Common myeloid progenitor, CD34-positive (primary cell): ENCODE measurements at regions not wholly inside any gene's neighbourhood (a gene's known extent, or its start where the extent isn't known, plus 50 kb on each side); places are given as distances from the start of the nearest gene placed in this dataset.
"Not testable (repeated sequence)": the region's sequence is repeated elsewhere in the genome, so short reads cannot be mapped to it uniquely, and the experiment has no call there.

Source experiments
- CTCF ChIA-PET: fragments of 350-600 bp; sonication (Branson Sonifier 250); formaldehyde crosslinking; loops from one replicate; lab custom pipeline; 2021; ENCODE audit warnings: antibody characterized with exemption; lab: Charles Lee
- POLR2A ChIA-PET: fragments of 350-600 bp; sonication (Branson Sonifier 250); formaldehyde crosslinking; loops from one replicate; lab custom pipeline; 2021; ENCODE audit warnings: antibody characterized with exemption; lab: Charles Lee
- DNase-seq, 3 donors: peaks; one replicate each; pipeline versions ENCODE4 v3.0.0 to v3.0.0-alpha.2; 2013
- H3K27ac ChIP-seq, 2 experiments: 1 replicate in 1 of 2; 2 replicates in 1 of 2; pipeline ENCODE4 v1.7.0; 2013; ENCODE audit warnings: inconsistent platforms in 2 of 2, low read length in 2 of 2, mild to moderate bottlenecking in 2 of 2, low read depth in 1 of 2, moderate library complexity in 1 of 2; ENCODE audit not compliant: severe bottlenecking in 2 of 2, insufficient read depth in 1 of 2, poor library complexity in 1 of 2
- H3K27me3 ChIP-seq, 5 experiments: replicated peaks in 2 of 5; 1 replicate in 3 of 5; 2 replicates in 2 of 5; pipeline versions ENCODE4 v1.6.1 to v1.7.0; 2013; ENCODE audit warnings: low read length in 4 of 5, mild to moderate bottlenecking in 2 of 5, moderate library complexity in 2 of 5, inconsistent platforms in 1 of 5; ENCODE audit not compliant: insufficient read depth in 5 of 5, control insufficient read depth in 4 of 5
- H3K36me3 ChIP-seq, 4 experiments: 1 replicate in 2 of 4; 2 replicates in 2 of 4; pipeline versions ENCODE4 v1.6.1 to v1.7.0; 2013; ENCODE audit warnings: low read length in 3 of 4, control low read depth in 1 of 4, mild to moderate bottlenecking in 1 of 4; ENCODE audit not compliant: control insufficient read depth in 4 of 4, insufficient read depth in 4 of 4
- H3K4me1 ChIP-seq, 4 experiments: 1 replicate in 3 of 4; 2 replicates in 1 of 4; pipeline versions ENCODE4 v1.6.1 to v1.7.1; 2013; ENCODE audit warnings: low read length in 3 of 4, mild to moderate bottlenecking in 3 of 4, control low read depth in 1 of 4, inconsistent platforms in 1 of 4, moderate library complexity in 1 of 4; ENCODE audit not compliant: control insufficient read depth in 4 of 4, insufficient read depth in 4 of 4; ENCODE audit errors: control extremely low read depth in 1 of 4
- H3K4me3 ChIP-seq, 7 experiments: 1 replicate in 4 of 7; 2 replicates in 3 of 7; pipeline versions ENCODE4 v1.5.1 to v1.7.0; 2013; ENCODE audit warnings: mild to moderate bottlenecking in 7 of 7, low read length in 6 of 7, moderate library complexity in 6 of 7, inconsistent platforms in 2 of 7, low read depth in 2 of 7, control low read depth in 1 of 7; ENCODE audit not compliant: insufficient read depth in 4 of 7, control insufficient read depth in 1 of 7; ENCODE audit errors: extremely low read depth in 1 of 7
- H3K9me3 ChIP-seq, 5 experiments: 1 replicate in 4 of 5; 2 replicates in 1 of 5; pipeline versions ENCODE4 v1.6.1 to v1.7.1; 2013; ENCODE audit warnings: low read length in 4 of 5, mild to moderate bottlenecking in 2 of 5, inconsistent platforms in 1 of 5, low read depth in 1 of 5, moderate library complexity in 1 of 5; ENCODE audit not compliant: control insufficient read depth in 4 of 5, insufficient read depth in 2 of 5; ENCODE audit errors: control extremely low read depth in 1 of 5
- WGBS: methylation state at CpG from one replicate; pipeline ENCODE4 v1.1.5; 2013; ENCODE audit not compliant: insufficient coverage; 5-methylcytosine and 5-hydroxymethylcytosine counted together

DNA sequence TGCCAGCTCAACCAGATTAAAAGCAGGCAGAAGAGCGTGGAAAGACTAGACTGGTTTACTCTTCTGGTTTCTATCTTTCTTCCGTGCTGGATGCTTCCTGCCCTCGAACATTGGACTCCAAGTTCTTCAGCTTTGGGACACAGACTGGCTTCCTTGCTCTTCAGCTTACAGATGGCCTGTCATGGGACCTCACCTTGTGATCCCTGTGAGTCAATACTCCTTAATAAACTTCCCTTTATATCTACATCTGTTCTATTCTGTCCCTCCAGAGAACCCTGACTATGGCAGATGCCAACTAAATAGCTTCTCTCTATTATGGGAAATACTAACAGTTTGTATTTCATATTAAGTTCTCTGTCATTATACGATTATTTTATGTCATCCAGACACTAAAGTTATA lies 609.1 kb downstream of the LMO7 start:
- H3K27me3 ChIP-seq = no peaks in the 10 kb centered on the region
- H3K36me3 ChIP-seq = no peaks in the 10 kb centered on the region
- no peaks in the 10 kb centered on the region for H3K4me1 ChIP-seq
- DNase-seq = no peak
- no peak overlapping the region for H3K4me3 ChIP-seq
- WGBS = 80% methylated on average over 3 of the region's 4 CpGs
- POLR2A ChIA-PET = no interaction called here
- H3K27ac ChIP-seq = no peak overlapping the region
- CTCF ChIA-PET = no interaction called here
- no peaks in the 10 kb centered on the region for H3K9me3 ChIP-seq

DNA sequence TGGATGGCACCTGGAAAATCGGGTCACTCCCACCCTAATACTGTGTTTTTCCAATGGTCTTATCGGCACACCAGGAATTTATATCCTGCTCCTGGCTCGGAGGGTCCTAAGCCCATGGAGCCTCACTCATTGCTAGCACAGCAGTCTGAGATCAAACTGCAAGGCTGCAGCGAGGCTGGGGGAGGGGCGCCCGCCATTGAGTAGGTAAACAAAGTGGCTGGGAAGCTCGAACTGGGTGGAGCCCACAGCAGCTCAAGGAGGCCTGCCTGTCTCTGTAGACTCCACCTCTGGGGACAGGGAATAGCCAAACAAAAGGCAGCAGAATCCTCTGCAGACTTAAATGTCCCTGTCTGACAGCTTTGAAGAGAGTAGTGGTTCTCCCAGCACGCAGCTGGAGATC lies 607.0 kb downstream of the LMO7 start:
- H3K9me3 ChIP-seq, H3K4me1 ChIP-seq, DNase-seq, H3K36me3 ChIP-seq, H3K27me3 ChIP-seq, H3K4me3 ChIP-seq, CTCF ChIA-PET, H3K27ac ChIP-seq, POLR2A ChIA-PET: not testable (repeated sequence)
- 98% methylated on average over 7 of the region's 8 CpGs for WGBS

- ChIA-PET CTCF (no interaction called here), POLR2A (no interaction called here)
- no peaks in the 10 kb centered on the region for H3K9me3 ChIP-seq
- 83% methylated on average over 1 of the region's 4 CpGs for whole genome bisulfite sequencing
- no peaks in the 10 kb centered on the region for H3K4me1 ChIP-seq
- no peaks in the 10 kb centered on the region for H3K27me3 ChIP-seq
- no peak overlapping the region for H3K4me3 ChIP-seq
- no peak overlapping the region for H3K27ac ChIP-seq
- DNase-seq = no peak
- H3K36me3 ChIP-seq = no peaks in the 10 kb centered on the region
Measured at GRCh38 chr13:76239031-76239680, 603.0 kb downstream of the LMO7 start.

GRCh38 chr13:76231522-76232167 lies 595.5 kb downstream of the LMO7 start:
- no peak for DNase-seq
- H3K27ac ChIP-seq = no peak overlapping the region
- no peaks in the 10 kb centered on the region for H3K4me1 ChIP-seq
- no peak overlapping the region for H3K4me3 ChIP-seq
- no peaks in the 10 kb centered on the region for H3K27me3 ChIP-seq
- POLR2A ChIA-PET = no interaction called here
- CTCF ChIA-PET = no interaction called here
- H3K36me3 ChIP-seq = no peaks in the 10 kb centered on the region
- H3K9me3 ChIP-seq = no peaks in the 10 kb centered on the region
- 96% methylated on average over 3 of the region's 4 CpGs for WGBS

- H3K4me3 ChIP-seq = no peak overlapping the region
Measured at GRCh38 chr13:76229281-76229680, 593.2 kb downstream of the LMO7 start.

GRCh38 chr13:76226941-76227340 lies 590.8 kb downstream of the LMO7 start:
- POLR2A ChIA-PET = no interaction called here
- H3K27ac ChIP-seq = no peak overlapping the region
- no peak for DNase-seq
- WGBS = no CpG with 5 or more reads among the region's 1 CpG
- H3K36me3 ChIP-seq = no peaks in the 10 kb centered on the region
- CTCF ChIA-PET = interaction anchor here (0.9 to 1.1 kb wide), 2 partner anchors 8 to 531 kb away, joined by 3 read pairs; no protein-coding TSS in a partner anchor
- no peaks in the 10 kb centered on the region for H3K27me3 ChIP-seq
- H3K4me3 ChIP-seq = no peak overlapping the region
- H3K4me1 ChIP-seq = no peaks in the 10 kb centered on the region
- H3K9me3 ChIP-seq = no peaks in the 10 kb centered on the region

More at GRCh38 chr13:76229281-76229680, 593.2 kb downstream of the LMO7 start:
- Histone ChIP-seq H3K36me3 (no peaks in the 10 kb centered on the region), H3K27ac (no peak overlapping the region), H3K9me3 (no peaks in the 10 kb centered on the region), H3K4me1 (no peaks in the 10 kb centered on the region), H3K27me3 (no peaks in the 10 kb centered on the region)
- DNase-seq = no peak
- no CpG with 5 or more reads among the region's 2 CpGs for WGBS
- POLR2A ChIA-PET = no interaction called here
- CTCF ChIA-PET = no interaction called here

DNA sequence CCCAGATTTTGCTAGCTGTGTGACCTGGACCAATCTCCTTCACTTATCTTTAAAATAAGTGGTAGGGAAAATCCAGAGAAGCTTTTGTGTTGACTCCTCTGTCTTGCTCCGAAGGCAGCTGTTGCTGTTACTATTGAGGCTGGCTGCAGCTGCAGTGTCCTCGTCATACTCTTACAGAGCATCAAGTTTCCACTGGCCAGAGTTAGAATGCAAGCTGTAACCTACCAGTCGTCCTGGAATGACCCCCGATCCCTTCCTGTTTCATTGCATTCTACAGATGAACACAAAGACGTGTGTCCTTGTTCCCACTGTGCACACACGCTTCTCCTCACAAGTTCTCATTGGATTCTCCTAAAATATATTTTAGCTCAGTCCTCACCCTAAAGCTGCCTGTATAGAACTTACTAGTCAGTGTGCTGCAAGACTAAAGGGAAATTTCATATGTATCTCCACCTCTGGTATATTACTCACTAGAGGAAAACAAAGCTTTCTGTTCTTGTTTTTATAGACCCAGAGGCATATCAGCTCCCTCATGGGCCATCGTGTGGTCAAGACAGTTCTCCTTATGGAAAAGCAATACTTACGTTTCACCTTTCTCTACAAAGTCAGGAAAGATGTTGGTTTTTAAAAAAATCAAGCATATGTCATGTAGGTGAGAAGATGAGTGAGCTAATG lies 589.8 kb downstream of the LMO7 start:
- no peak overlapping the region for H3K27ac ChIP-seq
- ChIA-PET POLR2A (interaction anchor here (0.5 kb wide), 1 partner anchor 902 kb away, joined by 5 read pairs; no protein-coding TSS in a partner anchor), CTCF (interaction anchor here (0.6 to 1.1 kb wide), 3 partner anchors 9 to 1380 kb away, joined by 3 read pairs; no protein-coding TSS in a partner anchor)
- no peaks in the 10 kb centered on the region for H3K9me3 ChIP-seq
- no peaks in the 10 kb centered on the region for H3K4me1 ChIP-seq
- 100% methylated on average over 6 of the region's 8 CpGs for WGBS
- no peak overlapping the region for H3K4me3 ChIP-seq
- H3K27me3 ChIP-seq = no peaks in the 10 kb centered on the region
- H3K36me3 ChIP-seq = no peaks in the 10 kb centered on the region
- no peak for DNase-seq
